ENCODE measurements at regions not wholly inside any gene's neighbourhood (a gene's known extent, or its start where the extent isn't known, plus 50 kb on each side); places are given as distances from the start of the nearest gene placed in this dataset.
A peak's percentile ranks its signal among the peaks of the same experiment; 100 is the strongest.
"Not testable (repeated sequence)": the region's sequence is repeated elsewhere in the genome, so short reads cannot be mapped to it uniquely, and the experiment has no call there.

DNA sequence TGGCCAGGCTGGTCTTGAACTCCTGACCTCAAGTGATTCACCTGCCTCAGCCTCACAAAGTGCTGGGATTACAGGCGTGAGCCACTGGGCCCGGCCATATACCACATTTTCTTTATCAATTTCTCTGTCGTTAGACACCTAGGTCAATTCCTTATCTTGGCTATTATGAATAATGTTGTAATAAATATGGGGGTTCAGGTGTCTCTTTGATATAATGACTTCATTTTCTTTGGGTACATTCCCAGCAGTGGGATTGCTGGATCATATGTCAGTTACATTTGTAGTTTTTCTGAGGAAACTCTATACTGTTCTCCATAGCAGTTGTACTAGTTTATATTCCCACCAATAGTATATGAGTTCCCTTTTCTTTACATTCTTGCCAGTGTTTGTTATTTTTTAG is 67.8 kb upstream of the DDHD1 start:
- DNase-seq (ENCODE audit: low spot score), result no peak

DNA sequence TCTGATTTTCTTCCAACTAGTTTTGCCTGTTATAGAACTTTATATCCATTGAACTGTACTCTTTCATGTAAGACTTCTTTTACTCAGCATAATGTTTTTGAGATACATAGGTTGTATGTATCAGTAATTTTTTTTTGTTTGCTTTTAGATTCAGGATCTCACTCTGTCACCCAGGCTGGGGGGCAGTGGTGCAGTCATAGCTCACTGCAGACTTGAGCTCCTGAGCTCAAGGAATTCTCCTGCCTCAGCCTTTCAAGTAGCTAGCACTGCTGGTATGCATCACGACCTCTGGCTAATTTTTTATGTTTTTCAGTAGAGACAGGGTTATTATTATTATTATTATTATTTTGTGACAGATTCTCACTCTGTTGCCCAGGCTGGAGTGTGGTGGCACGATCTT is 65.0 kb upstream of the DDHD1 start:
- peak; percentile 23 for DNase-seq (ENCODE audit: low spot score)

DNA sequence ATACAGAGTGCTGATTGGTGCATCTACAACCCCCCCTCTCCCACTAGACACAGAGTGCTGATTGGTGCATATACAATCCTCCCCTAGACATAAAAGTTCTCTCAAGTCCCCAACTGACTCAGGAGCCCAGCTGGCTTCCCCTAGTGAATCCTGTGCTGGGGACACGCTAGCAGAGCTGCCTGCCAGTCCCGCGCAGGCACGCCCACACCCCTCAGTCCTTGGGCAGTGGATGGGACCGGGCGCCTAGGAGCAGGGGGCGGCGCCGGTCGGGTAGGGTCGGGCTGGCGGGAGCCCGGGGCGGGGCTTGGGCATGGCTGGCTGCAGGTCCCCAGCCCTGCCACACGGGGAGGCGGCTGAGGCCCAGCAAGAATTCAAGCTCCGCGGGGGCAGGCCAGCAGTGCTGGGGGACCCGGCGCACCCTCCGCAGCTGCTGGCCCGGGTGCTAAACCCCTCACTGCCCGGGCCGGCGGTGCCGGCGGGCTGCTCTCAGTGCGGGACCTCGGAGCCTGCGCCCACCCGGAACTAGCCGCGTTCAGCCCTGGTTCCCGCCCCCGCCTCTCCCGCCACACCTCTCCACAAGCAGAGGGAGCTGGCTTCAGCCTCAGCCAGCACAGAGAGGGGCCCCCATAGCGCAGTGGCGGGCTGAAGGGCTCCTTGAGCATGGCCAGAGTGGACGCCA is 64.3 kb upstream of the DDHD1 start:
- DNase-seq (ENCODE audit: low spot score), result peak; percentile 82

DNA sequence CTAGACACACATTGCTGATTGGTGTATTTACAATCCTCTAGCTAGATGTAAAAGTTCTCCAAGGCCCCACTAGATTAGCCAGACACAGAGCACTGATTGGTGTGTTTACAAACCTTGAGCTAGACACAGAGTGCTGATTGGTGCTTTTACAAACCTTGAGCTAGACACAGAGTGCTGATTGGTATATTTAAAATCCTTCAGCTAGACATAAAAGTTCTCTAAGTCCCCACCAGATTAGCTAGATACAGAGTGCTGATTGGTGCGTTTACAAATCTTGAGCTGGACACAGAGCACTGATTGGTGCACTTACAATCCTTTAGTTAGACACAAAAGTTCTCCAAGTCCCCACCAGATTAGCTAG is 63.8 kb upstream of the DDHD1 start:
- DNase-seq (ENCODE audit: low spot score), result not testable (repeated sequence)

DNA sequence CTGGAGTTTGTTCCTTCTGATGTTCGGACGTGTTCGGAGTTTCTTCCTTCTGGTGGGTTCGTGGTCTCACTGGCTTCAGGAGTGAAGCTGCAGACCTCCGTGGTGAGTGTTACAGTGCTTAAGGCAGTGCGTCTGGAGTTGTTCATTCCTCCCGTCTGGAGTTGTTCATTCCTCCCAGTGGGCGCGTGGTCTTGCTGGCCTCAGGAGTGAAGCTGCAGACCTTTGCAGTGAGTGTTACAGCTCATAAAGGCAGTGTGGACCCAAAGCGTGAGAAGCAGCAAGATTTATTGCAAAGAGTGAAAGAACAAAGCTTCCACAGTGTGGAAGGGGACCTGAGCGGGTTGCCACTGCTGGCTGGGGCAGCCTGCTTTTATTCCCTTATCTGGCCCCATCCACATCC is 63.4 kb upstream of the DDHD1 start:
- DNase-seq (ENCODE audit: low spot score), result not testable (repeated sequence)

DNA sequence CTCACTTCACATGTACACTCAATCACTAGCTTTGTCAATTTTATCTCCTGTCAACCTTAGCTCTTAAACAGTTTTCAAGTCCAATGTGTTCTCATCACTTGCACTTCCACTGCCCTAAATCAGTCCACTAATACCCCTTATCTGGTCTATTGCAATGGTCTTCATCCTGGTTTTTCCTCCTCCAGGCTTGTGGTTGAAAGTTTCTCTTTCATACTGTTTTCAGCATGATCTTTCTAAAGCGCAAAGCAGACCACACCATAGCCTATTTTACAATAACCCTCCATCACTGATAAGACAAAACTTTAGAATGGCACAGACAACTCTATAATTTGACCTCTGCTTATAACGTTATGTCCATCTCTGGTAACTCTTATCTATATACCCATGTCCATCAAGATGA is 62.0 kb upstream of the DDHD1 start:
- no peak for DNase-seq (ENCODE audit: low spot score)

DNA sequence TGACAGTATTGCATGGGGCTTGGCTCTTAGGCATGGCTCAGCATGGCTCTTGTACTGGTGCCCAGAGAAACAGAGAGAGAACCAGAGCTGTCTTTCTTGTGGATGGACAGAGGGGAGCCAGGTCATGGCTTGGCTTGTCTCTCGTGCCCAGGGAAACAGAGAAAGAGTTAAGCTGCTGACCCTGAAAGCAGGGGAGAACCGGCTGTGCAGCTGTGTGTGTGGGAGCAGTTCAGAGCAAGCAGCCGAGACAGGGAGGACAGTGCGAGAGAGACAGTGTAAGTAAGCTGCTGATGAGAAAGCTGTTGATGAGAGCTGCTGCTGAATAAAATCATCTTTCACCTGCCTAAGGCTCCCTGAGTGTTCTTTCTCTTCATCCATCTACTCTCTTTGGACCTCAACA is 61.3 kb upstream of the DDHD1 start:
- no peak for DNase-seq (ENCODE audit: low spot score)

DNA sequence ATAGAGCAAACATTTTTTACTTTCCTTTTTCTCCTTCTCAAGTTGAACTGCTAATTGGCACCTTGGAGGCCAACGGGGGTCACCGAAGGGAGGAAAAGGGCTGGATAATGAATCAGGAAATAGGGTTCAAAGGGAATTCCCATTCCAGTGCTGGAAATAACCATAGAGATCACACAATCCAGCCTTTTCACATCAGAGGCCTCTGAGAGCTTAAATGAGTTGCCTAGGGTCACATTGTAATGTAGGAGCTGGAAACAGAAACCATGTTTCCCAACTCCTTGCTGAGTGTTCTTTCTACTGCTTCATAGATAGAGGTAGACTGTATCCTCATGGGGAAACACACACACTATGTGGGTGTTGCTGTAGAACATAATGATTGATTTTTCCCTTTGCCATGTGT is 60.6 kb upstream of the DDHD1 start:
- no peak for DNase-seq (ENCODE audit: low spot score)

DNA sequence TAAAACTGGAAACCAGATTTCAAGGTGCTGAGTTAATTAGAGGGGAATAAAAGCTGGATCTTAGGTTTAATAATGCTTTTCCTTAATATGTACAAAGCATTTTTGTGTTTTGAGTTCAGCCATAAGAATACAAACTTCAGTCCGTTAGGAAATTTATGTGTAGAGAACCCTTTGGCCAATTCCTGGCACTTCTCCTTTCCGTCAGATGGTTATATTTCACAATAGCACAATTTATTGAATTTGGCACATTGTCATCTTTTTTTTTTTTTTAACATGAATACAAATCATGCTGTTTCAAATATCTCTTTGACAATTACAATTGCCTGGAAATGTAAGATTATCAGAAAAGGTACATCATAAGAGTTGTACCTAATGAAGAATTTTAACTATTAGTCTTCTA is 56.2 kb upstream of the DDHD1 start:
- peak; percentile 3 for DNase-seq (ENCODE audit: low spot score)

Measured in umbilical cord (tissue), 1 donor.